ENCODE measurements at regions not wholly inside any gene's neighbourhood (a gene's known extent, or its start where the extent isn't known, plus 50 kb on each side); places are given as distances from the start of the nearest gene placed in this dataset.
A peak's percentile ranks its signal among the peaks of the same experiment; 100 is the strongest.

DNA sequence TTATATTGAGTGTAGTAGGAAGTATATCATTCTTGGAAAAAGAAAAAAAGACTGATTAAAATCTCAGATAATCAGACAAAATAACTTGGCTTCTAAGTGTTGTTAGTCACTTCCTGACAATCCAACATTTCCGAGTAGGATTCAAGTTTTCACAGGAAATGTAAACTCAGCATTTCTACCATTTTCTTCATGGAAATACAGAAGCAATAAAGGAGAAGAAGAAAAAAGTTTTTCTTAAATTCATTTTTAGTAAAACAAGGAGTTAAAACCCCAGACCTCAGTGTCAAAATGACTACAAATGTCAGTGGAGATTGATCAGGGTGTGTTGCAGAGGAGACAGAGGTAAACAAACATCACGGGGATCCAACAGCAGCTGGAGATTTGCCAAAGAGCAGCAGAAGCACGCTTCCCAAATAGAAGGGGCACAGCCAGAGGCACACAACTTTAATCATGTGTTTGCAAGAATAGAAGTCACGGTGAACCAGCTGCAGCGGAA lies 129.3 kb upstream of the FAM9B start:
- Mint-ChIP-seq H3K4me1 (peaks cover 26% of the 10 kb centered on the region), H3K36me3 (peaks cover 15% of the 10 kb centered on the region), H3K27ac (no peak overlapping the region), H3K4me3 (no peak overlapping the region), H3K9me3 (peaks cover 3% of the 10 kb centered on the region), H3K27me3 (no peaks in the 10 kb centered on the region)
- DNase-seq, result no peak

DNA sequence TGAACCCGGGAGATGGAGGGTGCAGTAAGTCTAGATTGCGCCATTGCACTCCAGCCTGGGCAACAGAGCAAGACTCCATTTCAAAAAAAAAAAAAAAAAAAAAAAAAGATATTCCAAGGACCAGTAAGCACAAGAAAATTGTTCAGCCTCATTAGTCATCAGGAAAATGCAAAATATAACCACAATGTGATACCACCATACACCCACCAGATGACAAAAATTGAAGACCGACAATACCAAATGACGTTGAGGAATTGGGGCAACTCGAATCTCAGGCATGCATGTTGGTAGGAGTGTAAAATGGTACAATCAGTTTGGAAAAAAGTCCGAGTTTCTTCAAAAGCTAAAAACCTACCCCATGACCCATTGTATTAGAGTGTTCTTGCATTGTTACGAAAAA lies 130.2 kb upstream of the FAM9B start:
- Mint-ChIP-seq H3K9me3 (peaks cover 5% of the 10 kb centered on the region), H3K4me1 (peaks cover 22% of the 10 kb centered on the region), H3K4me3 (no peak overlapping the region), H3K36me3 (peaks cover 15% of the 10 kb centered on the region), H3K27me3 (no peaks in the 10 kb centered on the region), H3K27ac (no peak overlapping the region)
- no peak for DNase-seq

DNA sequence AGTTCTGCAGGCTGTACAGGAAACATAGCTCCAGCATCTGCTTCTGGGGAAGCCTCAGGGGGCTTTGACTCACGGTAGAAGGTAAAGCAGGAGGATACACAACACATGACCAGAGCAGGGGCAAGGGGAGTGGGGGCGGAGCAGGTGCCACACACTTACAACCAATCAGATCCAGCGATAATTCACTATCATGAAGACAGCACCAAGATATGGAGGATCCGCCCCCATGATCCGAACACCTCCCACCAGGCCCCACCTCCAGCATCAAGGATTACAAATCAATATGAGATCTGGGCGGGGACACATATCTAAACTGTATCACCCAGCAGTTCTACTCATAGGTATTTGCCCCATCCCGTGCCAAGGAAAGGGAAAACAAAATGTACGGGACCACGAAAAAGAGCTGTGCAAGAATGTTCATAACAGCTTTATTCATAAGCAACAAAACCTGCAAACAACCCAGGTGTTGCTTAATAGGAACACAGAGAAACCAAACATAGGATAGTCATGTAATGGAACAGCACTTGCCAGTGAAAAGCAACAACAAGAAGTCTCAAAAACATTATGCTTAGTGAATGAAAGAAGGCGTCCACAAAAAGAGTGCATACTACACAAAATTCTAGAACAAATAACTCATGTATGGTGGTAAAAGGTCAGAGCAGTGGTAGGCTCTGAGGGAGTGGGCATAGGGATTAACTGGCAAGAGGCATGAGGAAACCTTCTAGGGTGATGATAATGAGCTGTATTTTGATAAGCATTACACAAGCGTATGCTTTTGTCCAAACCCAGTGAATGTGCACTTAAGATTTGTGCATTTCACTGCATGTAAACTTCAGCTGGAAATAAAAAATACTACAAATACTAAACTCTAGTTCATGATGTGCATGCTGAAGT lies 130.9 kb upstream of the FAM9B start:
- Mint-ChIP-seq H3K27me3 (no peaks in the 10 kb centered on the region), H3K4me1 (peaks cover 22% of the 10 kb centered on the region), H3K36me3 (peaks cover 15% of the 10 kb centered on the region), H3K27ac (peak overlapping the region; percentile 77), H3K9me3 (peaks cover 5% of the 10 kb centered on the region), H3K4me3 (no peak overlapping the region)
- DNase-seq, result no peak

DNA sequence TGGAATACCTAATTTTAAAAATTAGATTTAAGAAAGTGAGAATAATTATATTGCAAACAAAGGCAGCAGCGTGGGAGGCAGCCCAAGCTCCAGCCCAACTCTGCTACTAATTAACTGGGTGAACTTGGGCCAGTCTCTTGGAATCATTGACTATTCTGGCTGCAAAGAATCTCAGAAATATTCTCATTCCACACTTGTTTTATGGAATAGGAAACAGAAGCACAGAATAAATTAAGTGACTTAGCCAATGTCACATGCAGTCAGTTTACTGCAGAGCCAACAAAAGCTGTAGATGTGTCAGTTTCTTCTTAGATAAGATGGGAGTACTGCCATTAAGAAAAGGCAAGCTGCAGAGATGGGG lies 132.6 kb upstream of the FAM9B start:
- Mint-ChIP-seq H3K27me3 (no peaks in the 10 kb centered on the region), H3K4me3 (no peak overlapping the region), H3K9me3 (peaks cover 5% of the 10 kb centered on the region), H3K36me3 (peaks cover 15% of the 10 kb centered on the region), H3K27ac (no peak overlapping the region), H3K4me1 (peaks cover 22% of the 10 kb centered on the region)
- no peak for DNase-seq

DNA sequence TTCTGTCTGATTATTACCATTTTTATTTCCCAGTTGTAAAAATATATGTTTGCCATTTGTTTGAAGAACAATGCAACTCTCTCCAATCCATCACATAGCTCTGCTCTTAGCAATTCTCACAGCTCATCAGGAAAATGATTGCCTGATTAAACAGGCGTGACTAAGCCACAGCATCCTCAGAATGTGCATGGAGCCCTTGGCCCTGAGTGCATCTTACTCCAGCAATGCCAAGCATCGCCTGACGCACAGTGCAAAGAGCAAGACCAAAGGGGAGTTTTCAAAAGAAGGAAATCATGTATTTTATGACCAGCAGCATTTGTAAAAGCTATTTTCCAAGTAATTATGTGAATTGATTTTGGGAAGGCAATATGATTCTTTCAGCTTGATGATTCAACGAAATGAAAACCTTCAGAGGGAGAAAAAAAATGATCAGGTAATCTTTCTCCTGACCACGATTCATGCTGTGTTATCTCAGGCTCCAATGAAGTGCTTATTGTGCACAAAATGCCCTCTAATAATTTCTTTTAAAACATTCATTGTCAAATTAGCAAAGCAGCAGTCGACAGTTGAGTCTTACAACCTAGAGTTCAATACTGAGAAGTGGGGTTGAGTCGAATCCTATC lies 138.0 kb upstream of the FAM9B start:
- Mint-ChIP-seq H3K4me3 (no peak overlapping the region), H3K4me1 (no peaks in the 10 kb centered on the region), H3K36me3 (peaks cover 5% of the 10 kb centered on the region), H3K9me3 (peaks cover 3% of the 10 kb centered on the region), H3K27me3 (no peaks in the 10 kb centered on the region), H3K27ac (no peak overlapping the region)
- no peak for DNase-seq

GRCh38 chrX:9172464-9172850 lies 138.5 kb upstream of the FAM9B start:
- H3K36me3 Mint-ChIP-seq, result peaks cover 3% of the 10 kb centered on the region
- no peak overlapping the region for H3K27ac Mint-ChIP-seq
- H3K4me3 Mint-ChIP-seq, result no peak overlapping the region
- peaks cover 3% of the 10 kb centered on the region for H3K9me3 Mint-ChIP-seq
- no peaks in the 10 kb centered on the region for H3K27me3 Mint-ChIP-seq
- H3K4me1 Mint-ChIP-seq, result no peaks in the 10 kb centered on the region
- no peak for DNase-seq

DNA sequence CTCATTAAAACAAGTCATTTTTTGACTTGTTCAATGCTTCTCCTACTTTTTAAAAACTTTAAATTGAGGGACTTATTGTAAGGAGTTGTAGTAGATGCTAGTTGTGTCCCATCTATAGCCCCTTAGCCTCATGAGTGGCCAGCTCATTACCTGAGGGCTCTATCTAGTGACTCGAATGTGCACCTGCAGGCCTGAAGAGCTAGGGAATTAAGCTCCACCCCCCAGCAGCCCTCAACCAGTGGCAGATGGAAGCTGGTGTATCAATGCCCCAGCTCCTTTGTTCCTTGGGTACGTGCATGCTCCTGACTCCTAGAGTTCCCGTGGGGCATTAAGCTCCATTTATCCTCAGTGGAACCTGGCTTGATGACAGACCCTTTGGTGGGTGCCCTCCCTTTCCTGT lies 146.7 kb upstream of the FAM9B start:
- no peak for DNase-seq
- no peak overlapping the region for H3K4me3 Mint-ChIP-seq
- peaks cover 2% of the 10 kb centered on the region for H3K9me3 Mint-ChIP-seq
- no peaks in the 10 kb centered on the region for H3K4me1 Mint-ChIP-seq
- no peaks in the 10 kb centered on the region for H3K27me3 Mint-ChIP-seq
- H3K36me3 Mint-ChIP-seq, result no peaks in the 10 kb centered on the region
- H3K27ac Mint-ChIP-seq, result no peak overlapping the region

DNA sequence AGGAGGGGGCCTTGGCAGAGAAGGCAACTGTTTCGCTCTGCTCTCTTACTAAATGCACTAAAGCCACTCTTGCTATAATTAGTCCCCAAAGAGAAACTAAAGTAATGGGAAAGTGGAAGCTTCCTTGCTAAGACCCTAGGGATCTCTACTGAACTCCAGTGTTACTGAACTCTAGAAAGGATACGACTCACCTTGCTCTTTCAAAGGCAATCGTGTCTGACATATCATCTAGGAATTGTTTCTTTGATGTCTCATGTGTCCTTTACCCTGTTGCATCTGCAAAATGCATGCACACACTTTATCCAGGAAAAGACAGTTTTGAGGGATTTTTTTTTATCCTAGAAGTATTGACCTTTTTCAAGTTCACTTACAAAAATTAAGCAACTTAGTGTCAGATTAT lies 148.1 kb upstream of the FAM9B start:
- Mint-ChIP-seq H3K36me3 (no peaks in the 10 kb centered on the region), H3K27ac (no peak overlapping the region), H3K4me1 (no peaks in the 10 kb centered on the region), H3K4me3 (no peak overlapping the region), H3K9me3 (peaks cover 2% of the 10 kb centered on the region), H3K27me3 (no peaks in the 10 kb centered on the region)
- no peak for DNase-seq

GRCh38 chrX:9183481-9183880 lies 149.6 kb upstream of the FAM9B start:
- Mint-ChIP-seq H3K36me3 (no peaks in the 10 kb centered on the region), H3K4me1 (no peaks in the 10 kb centered on the region), H3K9me3 (peaks cover 2% of the 10 kb centered on the region), H3K27ac (no peak overlapping the region), H3K27me3 (no peaks in the 10 kb centered on the region), H3K4me3 (no peak overlapping the region)
- DNase-seq, result no peak

- Mint-ChIP-seq H3K36me3 (no peaks in the 10 kb centered on the region), H3K27me3 (no peaks in the 10 kb centered on the region), H3K4me3 (no peak overlapping the region), H3K4me1 (no peaks in the 10 kb centered on the region), H3K27ac (no peak overlapping the region), H3K9me3 (peaks cover under 1% of the 10 kb centered on the region)
- DNase-seq, result no peak
These were observed 150.3 kb upstream of the FAM9B start for GRCh38 chrX:9184211-9184610.

GRCh38 chrX:9188117-9188516 lies 154.2 kb upstream of the FAM9B start:
- no peaks in the 10 kb centered on the region for H3K9me3 Mint-ChIP-seq

GRCh38 chrX:9189286-9189685 lies 155.4 kb upstream of the FAM9B start:
- Mint-ChIP-seq H3K27me3 (no peaks in the 10 kb centered on the region), H3K4me3 (no peak overlapping the region), H3K4me1 (peaks cover 5% of the 10 kb centered on the region), H3K27ac (no peak overlapping the region), H3K9me3 (no peaks in the 10 kb centered on the region), H3K36me3 (peaks cover 1% of the 10 kb centered on the region)
- DNase-seq, result no peak

More at GRCh38 chrX:9188117-9188516, 154.2 kb upstream of the FAM9B start:
- Mint-ChIP-seq H3K27me3 (no peaks in the 10 kb centered on the region), H3K4me1 (peaks cover 5% of the 10 kb centered on the region), H3K4me3 (no peak overlapping the region), H3K36me3 (peaks cover 1% of the 10 kb centered on the region), H3K27ac (no peak overlapping the region)
- DNase-seq, result no peak

GRCh38 chrX:9191392-9191791 lies 157.5 kb upstream of the FAM9B start:
- no peaks in the 10 kb centered on the region for H3K9me3 Mint-ChIP-seq
- H3K36me3 Mint-ChIP-seq, result peaks cover 1% of the 10 kb centered on the region
- H3K4me3 Mint-ChIP-seq, result no peak overlapping the region
- H3K27ac Mint-ChIP-seq, result no peak overlapping the region
- H3K27me3 Mint-ChIP-seq, result no peaks in the 10 kb centered on the region
- H3K4me1 Mint-ChIP-seq, result peaks cover 8% of the 10 kb centered on the region
- DNase-seq, result no peak

DNA sequence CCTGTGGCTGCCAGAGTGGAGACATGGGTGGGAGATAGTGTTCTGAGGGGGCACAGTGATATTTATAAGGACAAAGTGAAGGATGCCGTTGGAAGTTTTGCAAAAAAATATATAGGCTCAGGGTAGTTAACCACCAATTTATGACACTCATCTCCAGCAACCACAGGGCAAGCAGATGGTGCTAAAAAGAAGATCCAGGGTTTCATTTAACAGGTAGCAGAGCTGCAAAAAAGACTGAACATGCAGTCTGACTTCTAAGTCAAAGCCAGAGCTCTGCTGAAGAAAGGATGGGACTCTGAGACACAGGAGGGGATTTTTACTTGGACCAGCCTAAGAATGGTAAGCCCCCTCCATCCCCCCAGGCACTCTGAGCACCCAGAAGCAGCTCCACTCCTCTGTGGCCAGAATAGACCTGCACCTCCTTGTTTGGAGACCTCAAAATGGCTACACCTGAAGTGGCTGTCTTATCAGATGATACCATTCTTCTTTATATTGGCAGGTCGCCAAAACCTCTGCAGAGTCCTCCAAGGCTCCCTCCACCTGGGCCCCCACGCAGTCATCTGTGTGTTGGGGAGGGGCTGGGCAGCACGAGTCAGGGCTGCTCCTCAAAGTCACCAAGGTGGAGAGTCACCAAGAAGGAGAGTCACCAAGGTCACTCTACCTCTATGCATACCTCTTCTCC lies 161.4 kb upstream of the FAM9B start:
- H3K9me3 Mint-ChIP-seq, result no peaks in the 10 kb centered on the region
- no peaks in the 10 kb centered on the region for H3K27me3 Mint-ChIP-seq
- DNase-seq, result no peak
- H3K27ac Mint-ChIP-seq, result no peak overlapping the region
- H3K36me3 Mint-ChIP-seq, result peaks cover 1% of the 10 kb centered on the region
- H3K4me3 Mint-ChIP-seq, result no peak overlapping the region
- H3K4me1 Mint-ChIP-seq, result peaks cover 3% of the 10 kb centered on the region

GRCh38 chrX:9196961-9197640 lies 163.2 kb upstream of the FAM9B start:
- Mint-ChIP-seq H3K9me3 (no peaks in the 10 kb centered on the region), H3K27ac (no peak overlapping the region), H3K27me3 (no peaks in the 10 kb centered on the region), H3K4me1 (peaks cover 3% of the 10 kb centered on the region), H3K36me3 (peaks cover 1% of the 10 kb centered on the region), H3K4me3 (no peak overlapping the region)
- DNase-seq, result no peak
